HepG2 (cell line): ENCODE measurements at regions not wholly inside any gene's neighbourhood (a gene's known extent, or its start where the extent isn't known, plus 50 kb on each side); places are given as distances from the start of the nearest gene placed in this dataset.

Experiments used
- AHR ChIP-seq: IDR thresholded peaks from 2 replicates; pipeline ENCODE4 v1.6.1; 2018; ENCODE audit warnings: missing genetic modification reagents, missing compliant biosample characterization
- HNRNPH1 ChIP-seq: fragments of 200-400 bp; formaldehyde crosslinking; optimal IDR thresholded peaks from 2 replicates; pipeline ENCODE3; 2017; ENCODE audit warnings: mild to moderate bottlenecking, low read depth, low read length
- TARDBP ChIP-seq: sonication (generic); formaldehyde crosslinking; IDR thresholded peaks from 2 replicates; pipeline ENCODE4 v1.8.0; 2022; ENCODE audit warnings: mild to moderate bottlenecking, missing genetic modification reagents
- YEATS2 ChIP-seq: sonication (generic); formaldehyde crosslinking; IDR thresholded peaks from 2 replicates; pipeline ENCODE4 v1.4.0; 2020; ENCODE audit warnings: missing genetic modification reagents, borderline replicate concordance
- YY1 ChIP-seq: IDR thresholded peaks from 2 replicates; pipeline ENCODE4 v1.6.1; 2011; ENCODE audit warnings: low read length, low read depth, moderate library complexity, mild to moderate bottlenecking; ENCODE audit not compliant: insufficient read depth, insufficient replicate concordance
- ZBTB21 ChIP-seq: sonication (generic); formaldehyde crosslinking; IDR thresholded peaks from 2 replicates; pipeline ENCODE4 v1.4.0; 2020; ENCODE audit warnings: missing genetic modification reagents
- ZNF644 ChIP-seq: IDR thresholded peaks from 2 replicates; pipeline ENCODE4 v1.6.1; 2016; ENCODE audit warnings: low read depth
- TF ChIP-seq, protein P1 (sequence below): IDR thresholded peaks from 2 replicates; pipeline ENCODE4 v1.6.1; 2016; ENCODE audit warnings: low read depth, control low read depth
- TF ChIP-seq, protein P2 (sequence below): sonication (generic); formaldehyde crosslinking; IDR thresholded peaks from 2 replicates; pipeline ENCODE4 v1.8.1; 2023; ENCODE audit warnings: mild to moderate bottlenecking, moderate library complexity, missing genetic modification reagents
- TF ChIP-seq, protein P3 (sequence below): sonication (generic); formaldehyde crosslinking; IDR thresholded peaks from 2 replicates; pipeline ENCODE4 v1.4.0; 2020; ENCODE audit warnings: mild to moderate bottlenecking, missing genetic modification reagents
- TF ChIP-seq, protein P4 (sequence below): sonication (generic); formaldehyde crosslinking; IDR thresholded peaks from 2 replicates; pipeline ENCODE4 v1.5.1; 2020; ENCODE audit warnings: mild to moderate bottlenecking, missing genetic modification reagents, moderate library complexity

- TF ChIP-seq, protein P1, sequence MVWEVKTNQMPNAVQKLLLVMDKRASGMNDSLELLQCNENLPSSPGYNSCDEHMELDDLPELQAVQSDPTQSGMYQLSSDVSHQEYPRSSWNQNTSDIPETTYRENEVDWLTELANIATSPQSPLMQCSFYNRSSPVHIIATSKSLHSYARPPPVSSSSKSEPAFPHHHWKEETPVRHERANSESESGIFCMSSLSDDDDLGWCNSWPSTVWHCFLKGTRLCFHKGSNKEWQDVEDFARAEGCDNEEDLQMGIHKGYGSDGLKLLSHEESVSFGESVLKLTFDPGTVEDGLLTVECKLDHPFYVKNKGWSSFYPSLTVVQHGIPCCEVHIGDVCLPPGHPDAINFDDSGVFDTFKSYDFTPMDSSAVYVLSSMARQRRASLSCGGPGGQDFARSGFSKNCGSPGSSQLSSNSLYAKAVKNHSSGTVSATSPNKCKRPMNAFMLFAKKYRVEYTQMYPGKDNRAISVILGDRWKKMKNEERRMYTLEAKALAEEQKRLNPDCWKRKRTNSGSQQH (CRISPR knock-in tag), result no peak
- TF ChIP-seq ZNF644 (CRISPR knock-in tag) (no peak), TARDBP (CRISPR knock-in tag) (no peak), AHR (CRISPR knock-in tag) (no peak), YY1 (no peak), ZBTB21 (CRISPR knock-in tag) (no peak), YEATS2 (CRISPR knock-in tag) (no peak), HNRNPH1 (no peak)
- TF ChIP-seq, protein P2, sequence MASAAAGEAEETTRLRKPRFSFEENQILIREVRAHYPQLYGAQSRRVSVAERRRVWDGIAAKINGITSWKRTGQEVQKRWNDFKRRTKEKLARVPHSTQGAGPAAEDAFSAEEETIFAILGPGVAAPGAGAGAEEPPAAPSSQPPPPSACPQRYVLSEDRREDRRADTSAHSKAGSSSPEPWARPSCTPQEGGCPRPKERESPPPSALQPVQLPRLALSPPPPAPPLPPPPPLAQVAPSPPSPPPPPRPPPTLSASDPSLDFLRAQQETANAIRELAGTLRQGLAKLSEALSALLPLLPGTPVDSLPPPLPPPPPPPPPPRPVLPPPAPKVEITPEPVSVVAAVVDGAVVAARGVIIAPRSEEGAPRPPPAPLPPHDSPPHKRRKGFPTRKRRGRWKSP, result no peak
- TF ChIP-seq, protein P3, sequence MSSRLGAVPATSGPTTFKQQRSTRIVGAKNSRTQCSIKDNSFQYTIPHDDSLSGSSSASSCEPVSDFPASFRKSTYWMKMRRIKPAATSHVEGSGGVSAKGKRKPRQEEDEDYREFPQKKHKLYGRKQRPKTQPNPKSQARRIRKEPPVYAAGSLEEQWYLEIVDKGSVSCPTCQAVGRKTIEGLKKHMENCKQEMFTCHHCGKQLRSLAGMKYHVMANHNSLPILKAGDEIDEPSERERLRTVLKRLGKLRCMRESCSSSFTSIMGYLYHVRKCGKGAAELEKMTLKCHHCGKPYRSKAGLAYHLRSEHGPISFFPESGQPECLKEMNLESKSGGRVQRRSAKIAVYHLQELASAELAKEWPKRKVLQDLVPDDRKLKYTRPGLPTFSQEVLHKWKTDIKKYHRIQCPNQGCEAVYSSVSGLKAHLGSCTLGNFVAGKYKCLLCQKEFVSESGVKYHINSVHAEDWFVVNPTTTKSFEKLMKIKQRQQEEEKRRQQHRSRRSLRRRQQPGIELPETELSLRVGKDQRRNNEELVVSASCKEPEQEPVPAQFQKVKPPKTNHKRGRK (CRISPR knock-in tag), result no peak
- TF ChIP-seq, protein P4, sequence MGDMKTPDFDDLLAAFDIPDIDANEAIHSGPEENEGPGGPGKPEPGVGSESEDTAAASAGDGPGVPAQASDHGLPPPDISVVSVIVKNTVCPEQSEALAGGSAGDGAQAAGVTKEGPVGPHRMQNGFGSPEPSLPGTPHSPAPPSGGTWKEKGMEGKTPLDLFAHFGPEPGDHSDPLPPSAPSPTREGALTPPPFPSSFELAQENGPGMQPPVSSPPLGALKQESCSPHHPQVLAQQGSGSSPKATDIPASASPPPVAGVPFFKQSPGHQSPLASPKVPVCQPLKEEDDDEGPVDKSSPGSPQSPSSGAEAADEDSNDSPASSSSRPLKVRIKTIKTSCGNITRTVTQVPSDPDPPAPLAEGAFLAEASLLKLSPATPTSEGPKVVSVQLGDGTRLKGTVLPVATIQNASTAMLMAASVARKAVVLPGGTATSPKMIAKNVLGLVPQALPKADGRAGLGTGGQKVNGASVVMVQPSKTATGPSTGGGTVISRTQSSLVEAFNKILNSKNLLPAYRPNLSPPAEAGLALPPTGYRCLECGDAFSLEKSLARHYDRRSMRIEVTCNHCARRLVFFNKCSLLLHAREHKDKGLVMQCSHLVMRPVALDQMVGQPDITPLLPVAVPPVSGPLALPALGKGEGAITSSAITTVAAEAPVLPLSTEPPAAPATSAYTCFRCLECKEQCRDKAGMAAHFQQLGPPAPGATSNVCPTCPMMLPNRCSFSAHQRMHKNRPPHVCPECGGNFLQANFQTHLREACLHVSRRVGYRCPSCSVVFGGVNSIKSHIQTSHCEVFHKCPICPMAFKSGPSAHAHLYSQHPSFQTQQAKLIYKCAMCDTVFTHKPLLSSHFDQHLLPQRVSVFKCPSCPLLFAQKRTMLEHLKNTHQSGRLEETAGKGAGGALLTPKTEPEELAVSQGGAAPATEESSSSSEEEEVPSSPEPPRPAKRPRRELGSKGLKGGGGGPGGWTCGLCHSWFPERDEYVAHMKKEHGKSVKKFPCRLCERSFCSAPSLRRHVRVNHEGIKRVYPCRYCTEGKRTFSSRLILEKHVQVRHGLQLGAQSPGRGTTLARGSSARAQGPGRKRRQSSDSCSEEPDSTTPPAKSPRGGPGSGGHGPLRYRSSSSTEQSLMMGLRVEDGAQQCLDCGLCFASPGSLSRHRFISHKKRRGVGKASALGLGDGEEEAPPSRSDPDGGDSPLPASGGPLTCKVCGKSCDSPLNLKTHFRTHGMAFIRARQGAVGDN (CRISPR knock-in tag), result no peak
Measured at GRCh38 chr14:83583201-83583600, 1946.7 kb upstream of the FLRT2 start (continued).
